HEK293 (cell line): ENCODE measurements at regions not wholly inside any gene's neighbourhood (a gene's known extent, or its start where the extent isn't known, plus 50 kb on each side); places are given as distances from the start of the nearest gene placed in this dataset.

Source experiments
- CTCF ChIA-PET: fragments of 350-600 bp; formaldehyde crosslinking; extraction: SDS; loops from one replicate; lab custom pipeline; 2021; ENCODE audit warnings: antibody characterized with exemption; lab: Yijun Ruan, JAX
- POLR2A ChIA-PET: fragments of 300-600 bp; formaldehyde crosslinking; extraction: SDS; loops from one replicate; lab custom pipeline; 2020; ENCODE audit warnings: antibody characterized with exemption, inconsistent platforms; lab: Yijun Ruan, JAX
- H3K27ac ChIP-seq: fragments of 200-500 bp; sonication (Bioruptor generic); 2 replicates; pipeline ENCODE4 v1.5.1; 2014; ENCODE audit warnings: low read depth, low read length, control low read depth, inconsistent platforms; ENCODE audit errors: extremely low read depth
- H3K36me3 ChIP-seq, 2 experiments: fragments of 200-500 bp in 1 of 2; sonication (Bioruptor generic) in 1 of 2; 1 replicate in 1 of 2; 2 replicates in 1 of 2; pipeline ENCODE4 v1.5.1; 2014 to 2017; ENCODE audit warnings: inconsistent platforms in 2 of 2, low read length in 2 of 2; ENCODE audit not compliant: control insufficient read depth in 2 of 2, insufficient read depth in 1 of 2
- H3K4me1 ChIP-seq: fragments of 200-500 bp; sonication (Bioruptor generic); 2 replicates; pipeline ENCODE4 v1.5.1; 2014; ENCODE audit warnings: mild to moderate bottlenecking, low read length, inconsistent platforms; ENCODE audit not compliant: control insufficient read depth, insufficient read depth
- H3K4me3 ChIP-seq: 2 replicates; pipeline ENCODE4 v1.5.1; 2011; ENCODE audit warnings: low read depth, mild to moderate bottlenecking, control low read depth, low read length, moderate library complexity
- H3K9me3 ChIP-seq: fragments of 200-500 bp; sonication (Bioruptor generic); 2 replicates; pipeline ENCODE4 v1.5.1; 2014; ENCODE audit warnings: low read depth, low read length, inconsistent platforms; ENCODE audit not compliant: control insufficient read depth, insufficient read depth
- CTCF ChIP-seq: fragments of 450-650 bp; formaldehyde crosslinking; IDR thresholded peaks from 2 replicates; pipeline ENCODE4 v1.5.1; 2016; ENCODE audit warnings: missing biosample characterization, missing genetic modification characterization
- HOXD13 ChIP-seq: sonication (generic); formaldehyde crosslinking; IDR thresholded peaks from 2 replicates; pipeline ENCODE4 v1.8.0; 2022; ENCODE audit warnings: missing genetic modification reagents, borderline replicate concordance
- MZF1 ChIP-seq: fragments of 450-650 bp; formaldehyde crosslinking; IDR thresholded peaks from 2 replicates; pipeline ENCODE4 v1.5.1; 2017; ENCODE audit warnings: missing biosample characterization, missing genetic modification characterization, borderline replicate concordance
- SP7 ChIP-seq: fragments of 450-650 bp; formaldehyde crosslinking; IDR thresholded peaks from 2 replicates; pipeline ENCODE4 v1.5.1; 2016; ENCODE audit warnings: missing biosample characterization, missing genetic modification characterization
- ZFP3 ChIP-seq: fragments of 450-650 bp; formaldehyde crosslinking; IDR thresholded peaks from 2 replicates; pipeline ENCODE4 v1.5.1; 2016; ENCODE audit warnings: low read depth, missing biosample characterization, missing genetic modification characterization
- ZFP41 ChIP-seq: fragments of 450-650 bp; formaldehyde crosslinking; IDR thresholded peaks from 2 replicates; pipeline ENCODE4 v1.5.1; 2016; ENCODE audit warnings: missing biosample characterization, missing genetic modification characterization, borderline replicate concordance
- ZIC2 ChIP-seq: fragments of 450-650 bp; formaldehyde crosslinking; IDR thresholded peaks from 2 replicates; pipeline ENCODE4 v1.5.1; 2016; ENCODE audit warnings: missing biosample characterization, missing genetic modification characterization
- ZNF148 ChIP-seq: fragments of 450-650 bp; formaldehyde crosslinking; IDR thresholded peaks from 2 replicates; pipeline ENCODE4 v1.5.0; 2017; ENCODE audit warnings: missing biosample characterization, missing genetic modification characterization, borderline replicate concordance
- ZNF155 ChIP-seq: fragments of 450-650 bp; formaldehyde crosslinking; IDR thresholded peaks from 2 replicates; pipeline ENCODE4 v1.5.1; 2016; ENCODE audit warnings: missing biosample characterization, missing genetic modification characterization
- ZNF19 ChIP-seq: fragments of 450-650 bp; formaldehyde crosslinking; IDR thresholded peaks from 2 replicates; pipeline ENCODE4; 2016; ENCODE audit warnings: missing biosample characterization, missing genetic modification characterization, low read depth
- ZNF202 ChIP-seq: fragments of 450-650 bp; formaldehyde crosslinking; IDR thresholded peaks from 2 replicates; pipeline ENCODE4 v1.5.1; 2016; ENCODE audit warnings: missing biosample characterization, missing genetic modification characterization, borderline replicate concordance
- ZNF248 ChIP-seq: fragments of 450-650 bp; formaldehyde crosslinking; IDR thresholded peaks from 2 replicates; pipeline ENCODE4 v1.5.1; 2017; ENCODE audit warnings: missing biosample characterization, missing genetic modification characterization
- ZNF266 ChIP-seq: fragments of 450-650 bp; formaldehyde crosslinking; IDR thresholded peaks from 2 replicates; pipeline ENCODE4 v1.5.1; 2016; ENCODE audit warnings: missing biosample characterization, missing genetic modification characterization, low read depth
- ZNF280D ChIP-seq: fragments of 450-650 bp; formaldehyde crosslinking; IDR thresholded peaks from 2 replicates; pipeline ENCODE4 v1.5.1; 2016; ENCODE audit warnings: missing biosample characterization, missing genetic modification characterization
- ZNF394 ChIP-seq: fragments of 450-650 bp; formaldehyde crosslinking; IDR thresholded peaks from 2 replicates; pipeline ENCODE4 v1.5.1; 2016; ENCODE audit warnings: missing biosample characterization, missing genetic modification characterization, mild to moderate bottlenecking, moderate library complexity, borderline replicate concordance
- ZNF473 ChIP-seq: fragments of 450-650 bp; formaldehyde crosslinking; IDR thresholded peaks from 2 replicates; pipeline ENCODE4 v1.5.1; 2017; ENCODE audit warnings: missing biosample characterization, missing genetic modification characterization
- ZNF510 ChIP-seq: fragments of 450-650 bp; formaldehyde crosslinking; IDR thresholded peaks from 2 replicates; pipeline ENCODE4 v1.5.1; 2018; ENCODE audit warnings: mild to moderate bottlenecking, missing genetic modification characterization, missing biosample characterization; ENCODE audit not compliant: insufficient replicate concordance
- ZNF549 ChIP-seq: fragments of 450-650 bp; IDR thresholded peaks from 2 replicates; pipeline ENCODE4 v1.5.1; 2018; ENCODE audit warnings: missing biosample characterization, missing genetic modification characterization, mild to moderate bottlenecking, inconsistent platforms, moderate library complexity
- ZNF610 ChIP-seq: fragments of 450-650 bp; formaldehyde crosslinking; IDR thresholded peaks from 2 replicates; pipeline ENCODE4 v1.5.1; 2016; ENCODE audit warnings: missing biosample characterization, missing genetic modification characterization, borderline replicate concordance
- ZNF76 ChIP-seq: fragments of 450-650 bp; formaldehyde crosslinking; IDR thresholded peaks from 2 replicates; pipeline ENCODE4; 2016; ENCODE audit warnings: low read depth, missing biosample characterization, missing genetic modification characterization, borderline replicate concordance
- ZSCAN18 ChIP-seq: fragments of 450-650 bp; formaldehyde crosslinking; IDR thresholded peaks from 2 replicates; pipeline ENCODE4 v1.5.1; 2016; ENCODE audit warnings: missing biosample characterization, missing genetic modification characterization

GRCh38 chr6:56353860-56354259 lies 106.5 kb upstream of the COL21A1 start:
- CTCF ChIA-PET: interaction anchor here (0.9 to 7.1 kb wide), 3 partner anchors 31 to 241 kb away, joined by 3 to 117 read pairs (median 9); no protein-coding TSS in a partner anchor

GRCh38 chr6:56350628-56351260 lies 103.4 kb upstream of the COL21A1 start:
- CTCF ChIA-PET: interaction anchor here (0.9 to 2.0 kb wide), 6 partner anchors 21 to 245 kb away, joined by 3 to 9 read pairs (median 4); no protein-coding TSS in a partner anchor

More at GRCh38 chr6:56353860-56354259, 106.5 kb upstream of the COL21A1 start:
- Histone ChIP-seq H3K4me1 (no peaks in the 10 kb centered on the region), H3K36me3 (no peaks in the 10 kb centered on the region), H3K27ac (no peak overlapping the region), H3K4me3 (no peak overlapping the region), H3K9me3 (no peaks in the 10 kb centered on the region)
- no peak for TF ChIP-seq ZNF148 (tag by site-specific recombination)
- no peak for TF ChIP-seq ZIC2 (tag by site-specific recombination)
- TF ChIP-seq ZNF549 (tag by site-specific recombination): no peak
- TF ChIP-seq ZNF280D (tag by site-specific recombination): no peak
- TF ChIP-seq ZNF76: no peak
- no peak for TF ChIP-seq ZNF473 (tag by site-specific recombination)
- TF ChIP-seq ZNF155 (tag by site-specific recombination): no peak
- no peak for TF ChIP-seq MZF1
- no peak for TF ChIP-seq SP7 (tag by site-specific recombination)
- POLR2A ChIA-PET: no interaction called here

GRCh38 chr6:56349194-56349593 lies 101.8 kb upstream of the COL21A1 start:
- H3K27ac ChIP-seq: no peak overlapping the region
- no peaks in the 10 kb centered on the region for H3K9me3 ChIP-seq
- POLR2A ChIA-PET: no interaction called here
- no peaks in the 10 kb centered on the region for H3K36me3 ChIP-seq
- no peaks in the 10 kb centered on the region for H3K4me1 ChIP-seq
- no peak overlapping the region for H3K4me3 ChIP-seq
- CTCF ChIA-PET: interaction anchor here (0.7 to 4.2 kb wide), 5 partner anchors 34 to 1051 kb away, joined by 3 to 26 read pairs (median 3); no protein-coding TSS in a partner anchor
- TF ChIP-seq ZNF19 (tag by site-specific recombination) (no peak), ZNF394 (tag by site-specific recombination) (no peak), CTCF (tag by site-specific recombination) (no peak), ZNF202 (no peak), ZFP41 (no peak), ZNF510 (tag by site-specific recombination) (no peak), ZNF248 (tag by site-specific recombination) (no peak), ZSCAN18 (tag by site-specific recombination) (no peak), HOXD13 (CRISPR knock-in tag) (no peak), ZNF266 (no peak)

More at GRCh38 chr6:56350628-56351260, 103.4 kb upstream of the COL21A1 start:
- Histone ChIP-seq H3K4me1 (no peaks in the 10 kb centered on the region), H3K36me3 (no peaks in the 10 kb centered on the region), H3K27ac (no peak overlapping the region), H3K4me3 (no peak overlapping the region), H3K9me3 (no peaks in the 10 kb centered on the region)
- TF ChIP-seq ZFP3 (tag by site-specific recombination) (no peak), ZNF610 (tag by site-specific recombination) (no peak)
- POLR2A ChIA-PET: interaction anchor here (0.6 kb wide), 1 partner anchor 192 kb away, joined by 4 read pairs; no protein-coding TSS in a partner anchor
